ENCODE measurements at regions not wholly inside any gene's neighbourhood (a gene's known extent, or its start where the extent isn't known, plus 50 kb on each side); places are given as distances from the start of the nearest gene placed in this dataset.

- H3K27ac ChIP-seq (ENCODE audit: extremely low read depth, low read depth, low read length) = no peak overlapping the region
- DNase-seq (ENCODE audit: extremely low read depth in 1 of 4, low spot score in 3 of 4) (no peak), ATAC-seq (no peak), FAIRE-seq (no peak)
- no peak overlapping the region for H2AFZ ChIP-seq (ENCODE audit: low read depth, low read length)
- no peaks in the 10 kb centered on the region for H3K9me3 ChIP-seq (replicated peaks; ENCODE audit: control insufficient read depth, insufficient read depth, low read depth, low read length)
- no peaks in the 10 kb centered on the region for H3K79me2 ChIP-seq (ENCODE audit: control insufficient read depth, insufficient read depth, low read length)
- no peaks in the 10 kb centered on the region for H3K36me3 ChIP-seq (ENCODE audit: control insufficient read depth, insufficient read depth, low read length)
- no peak overlapping the region for H3K4me3 ChIP-seq
- H3K9ac ChIP-seq (ENCODE audit: insufficient read depth in 1 of 2, low read depth in 2 of 2, low read length in 2 of 2) = no peak overlapping the region
- WGBS (ENCODE audit: insufficient coverage, low coverage, missing lambda C conversion rate) = 5% methylated on average over 3 of the region's 3 CpGs
- in situ Hi-C loops (cut with MboI) = no loop called here
- intact Hi-C loops (cut with micrococcal nuclease) = no loop called here
- no peaks in the 10 kb centered on the region for H3K9me1 ChIP-seq (ENCODE audit: control insufficient read depth, insufficient read depth, low read length)
- H3K4me2 ChIP-seq (ENCODE audit: insufficient read depth, low read length) = no peak overlapping the region
- CTCF ChIA-PET (ENCODE audit: low intra/inter-chr PET ratio) = no interaction called here
- POLR2A ChIA-PET = no interaction called here
- no peaks in the 10 kb centered on the region for H4K20me1 ChIP-seq (replicated peaks; ENCODE audit: control insufficient read depth, insufficient read depth, low read length)
- no TSS peak for BruUV-seq (replicated peaks)
- H3K4me1 ChIP-seq (replicated peaks in 1 of 2; ENCODE audit: control insufficient read depth in 2 of 2, insufficient read depth in 2 of 2, low read length in 2 of 2) = no peaks in the 10 kb centered on the region
- no peak for TF ChIP-seq SUPT5H (IDR thresholded peaks at IDR 0.05)
- no peak for TF ChIP-seq ZFX (CRISPR knock-in tag; IDR thresholded peaks at IDR 0.05)
- TF ChIP-seq E2F1 (CRISPR knock-in tag; IDR thresholded peaks at IDR 0.05) = no peak
- no peak for TF ChIP-seq CHCHD3 (CRISPR knock-in tag; IDR thresholded peaks at IDR 0.05)
- no peak for TF ChIP-seq SNIP1 (IDR thresholded peaks at IDR 0.05; ENCODE audit: low read depth)
- TF ChIP-seq ZNF436 (CRISPR knock-in tag; IDR thresholded peaks at IDR 0.05) = no peak
- TF ChIP-seq CCNT2 (IDR thresholded peaks at IDR 0.05; ENCODE audit: borderline replicate concordance, extremely low read depth, insufficient read length, low read depth, low read length) = no peak
- no peak for TF ChIP-seq ZNF655 (CRISPR knock-in tag; IDR thresholded peaks at IDR 0.05)
- TF ChIP-seq MTA2 (IDR thresholded peaks at IDR 0.05; ENCODE audit: low read depth) = no peak
- no peak for TF ChIP-seq POLR2G (IDR thresholded peaks at IDR 0.05; ENCODE audit: low read depth, low read length)
- no peak for TF ChIP-seq ZFP36 (IDR thresholded peaks at IDR 0.05; ENCODE audit: low read depth, low read length, partially characterized antibody)
- no peak for TF ChIP-seq ZNF184 (CRISPR knock-in tag; IDR thresholded peaks at IDR 0.05)
- no peak for TF ChIP-seq DACH1 (IDR thresholded peaks at IDR 0.05; ENCODE audit: partially characterized antibody)
- TF ChIP-seq FUS (optimal IDR thresholded peaks at IDR 0.05; ENCODE audit: low read depth, low read length) = no peak
- no peak for TF ChIP-seq SNRNP70 (optimal IDR thresholded peaks at IDR 0.05; ENCODE audit: low read depth, low read length)
- TF ChIP-seq NR2F6 (CRISPR knock-in tag; IDR thresholded peaks at IDR 0.05) = no peak
- TF ChIP-seq E2F6 (IDR thresholded peaks at IDR 0.05; ENCODE audit: borderline replicate concordance in 1 of 2, extremely low read depth in 1 of 2, insufficient read depth in 1 of 2, insufficient read length in 1 of 2, low read depth in 1 of 2, low read length in 1 of 2, poor library complexity in 1 of 2, severe bottlenecking in 1 of 2) = no peak
- H3K27me3 ChIP-seq (ENCODE audit: control insufficient read depth in 2 of 2, insufficient read depth in 2 of 2, low read length in 2 of 2) = no peaks in the 10 kb centered on the region
Measured at GRCh38 chr3:167167491-167167890, 212.6 kb downstream of the ZBBX start.

Measured in K562 (cell line).